ENCODE measurements at regions not wholly inside any gene's neighbourhood (a gene's known extent, or its start where the extent isn't known, plus 50 kb on each side); places are given as distances from the start of the nearest gene placed in this dataset.

- no peak for DNase-seq (ENCODE audit: low spot score)
Measured at GRCh38 chr5:142474431-142475094, 149.7 kb upstream of the SPRY4 start.

GRCh38 chr5:142473038-142473437, 148.2 kb upstream of the SPRY4 start:
- DNase-seq (ENCODE audit: low spot score): no peak

GRCh38 chr5:142472306-142472951, 147.6 kb upstream of the SPRY4 start:
- DNase-seq (ENCODE audit: low spot score): peak; percentile 53

DNA sequence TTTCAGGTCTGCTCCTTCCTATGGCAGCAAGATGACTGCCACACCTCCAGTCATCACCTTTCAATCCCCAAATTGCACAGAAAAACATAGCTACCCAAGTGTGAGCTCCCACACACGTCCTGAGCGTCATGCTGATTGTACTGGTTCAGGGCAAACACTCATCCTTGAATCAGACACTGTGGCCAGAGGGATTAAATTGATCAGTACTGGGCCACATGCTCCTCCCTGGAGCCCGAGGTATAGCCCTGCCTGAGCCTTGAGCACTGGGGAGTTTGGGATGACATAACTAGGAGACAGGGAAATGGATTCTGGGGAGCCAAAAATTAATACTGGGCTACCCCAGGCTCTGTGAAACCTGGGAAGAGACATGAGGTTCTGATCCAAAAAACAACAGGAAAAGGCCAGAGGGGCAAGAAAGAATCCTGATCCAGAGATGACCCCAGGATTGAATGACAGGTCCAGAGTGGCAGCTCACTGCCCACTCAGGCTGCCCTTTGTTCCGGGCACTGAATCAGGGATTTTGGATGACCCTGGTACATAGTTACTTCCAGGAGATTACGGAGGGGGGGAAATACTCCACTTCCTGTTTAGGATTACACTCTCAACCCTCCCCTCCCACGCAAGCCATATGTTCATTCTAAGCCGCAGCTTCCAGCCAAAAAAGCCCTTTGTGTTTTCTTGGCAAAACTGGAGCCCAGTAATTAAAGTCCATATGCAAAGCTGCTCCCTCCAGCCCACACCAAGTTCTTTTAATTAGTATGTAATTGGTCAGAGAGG, 141.6 kb upstream of the SPRY4 start:
- DNase-seq (ENCODE audit: low spot score): no peak

DNA sequence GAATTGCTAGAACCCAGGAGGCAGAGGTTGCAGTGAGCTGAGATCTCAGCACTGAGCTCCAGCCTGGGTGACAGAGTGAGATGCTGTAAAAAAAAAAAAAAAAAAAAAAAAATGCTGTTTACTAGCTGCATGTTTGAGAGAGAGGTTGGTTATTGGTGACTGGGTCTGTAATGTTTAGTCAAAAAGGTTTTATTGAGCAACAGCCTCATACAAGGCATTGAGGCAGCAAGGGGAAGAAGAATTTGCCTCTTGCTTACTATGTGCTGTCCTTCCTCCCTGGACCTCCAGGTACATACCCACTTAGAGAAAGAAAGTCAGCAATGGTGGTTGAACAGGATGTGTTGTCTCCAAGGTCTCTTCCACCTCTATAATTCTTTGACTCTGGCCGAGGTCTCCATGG, 140.7 kb upstream of the SPRY4 start:
- DNase-seq (ENCODE audit: low spot score): no peak

- DNase-seq (ENCODE audit: low spot score): no peak
Measured at GRCh38 chr5:142463904-142464303, 139.1 kb upstream of the SPRY4 start.

DNA sequence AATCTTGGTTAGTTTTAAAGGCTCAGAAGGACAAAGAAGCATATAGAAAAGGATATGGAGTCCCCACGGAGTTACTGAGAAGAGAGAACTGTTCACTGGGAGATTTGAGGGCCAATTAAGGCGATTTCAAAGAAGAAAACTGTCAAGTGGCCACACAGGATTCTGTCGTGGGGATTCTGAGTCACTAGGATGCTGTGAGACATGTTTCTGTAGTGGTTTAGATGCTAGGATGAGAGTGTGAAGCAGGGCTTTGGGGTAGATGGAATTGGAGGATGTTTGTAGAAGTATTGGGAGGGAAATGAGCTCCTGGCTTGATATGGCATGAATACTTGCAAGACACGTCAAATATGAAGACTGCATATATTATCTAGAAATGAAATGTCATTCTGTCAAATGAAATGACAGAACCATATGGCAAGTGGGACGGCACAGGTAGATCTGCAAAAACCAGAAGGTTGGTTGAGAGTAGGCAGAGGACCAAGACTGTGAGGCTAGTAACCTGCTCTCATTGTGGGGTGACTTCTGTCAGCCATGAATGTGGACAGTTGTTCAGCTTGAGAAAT, 136.3 kb upstream of the SPRY4 start:
- DNase-seq (ENCODE audit: low spot score): no peak

DNA sequence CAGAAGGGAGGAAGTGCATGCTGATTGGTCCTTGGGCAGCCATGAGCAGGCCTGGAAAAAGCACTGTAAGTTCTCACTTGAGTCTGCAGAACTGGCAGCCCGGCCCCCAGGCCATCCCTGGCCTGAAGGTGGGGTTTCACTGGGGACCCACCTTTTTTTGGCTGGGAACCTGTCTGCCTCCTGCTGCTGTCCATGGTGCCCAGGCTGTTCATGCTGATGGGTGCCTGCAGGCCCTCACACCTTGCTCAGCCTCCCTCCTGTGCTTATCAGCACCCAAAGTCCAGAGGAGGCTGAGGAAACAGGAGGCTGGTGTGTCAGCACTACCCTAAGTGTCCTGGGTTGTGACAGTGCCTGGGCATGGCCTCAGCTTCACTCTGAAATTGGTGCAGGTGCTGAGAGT, 134.4 kb upstream of the SPRY4 start:
- no peak for DNase-seq (ENCODE audit: low spot score)

DNA sequence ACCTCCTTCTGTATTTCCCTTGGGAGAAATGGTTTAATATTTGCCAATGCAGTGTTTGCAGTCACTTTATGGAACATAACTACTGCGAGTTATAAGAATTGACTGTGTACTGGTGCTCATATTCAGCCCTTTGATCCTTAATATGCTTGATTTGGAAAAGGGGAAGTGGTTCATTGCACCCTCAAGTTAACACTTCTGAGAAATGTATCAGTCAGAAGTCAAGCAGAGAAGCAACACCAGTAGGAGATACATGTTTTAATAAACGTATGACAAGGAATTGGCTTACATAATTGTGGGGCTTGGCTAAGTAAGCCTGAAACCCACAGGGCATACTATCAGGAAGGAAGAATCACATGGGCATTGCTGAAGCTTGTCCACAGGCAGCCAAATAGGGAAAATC, 131.0 kb upstream of the SPRY4 start:
- DNase-seq (ENCODE audit: low spot score): no peak

- no peak for DNase-seq (ENCODE audit: low spot score)
Measured at GRCh38 chr5:142453932-142454331, 129.1 kb upstream of the SPRY4 start.

- no peak for DNase-seq (ENCODE audit: low spot score)
Measured at GRCh38 chr5:142450419-142450818, 125.6 kb upstream of the SPRY4 start.

DNA sequence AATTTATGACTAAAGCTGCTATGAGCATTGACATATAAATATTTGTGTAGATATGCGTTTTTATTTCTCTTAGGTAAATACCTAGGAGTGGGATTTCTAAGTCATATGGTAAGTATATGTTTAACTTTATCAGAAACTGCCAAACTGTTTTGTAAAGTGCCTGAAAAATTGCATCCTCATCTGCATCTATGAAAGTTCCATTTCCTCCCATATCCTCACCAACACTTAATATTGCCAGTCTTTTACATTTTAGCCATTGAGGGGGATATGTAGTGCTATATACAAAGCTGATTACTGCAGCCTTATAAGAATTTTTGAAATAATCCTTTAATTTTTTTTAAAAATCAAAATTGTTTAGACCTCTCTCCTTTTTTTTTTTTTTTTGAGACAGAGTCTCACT, 123.1 kb upstream of the SPRY4 start:
- no peak for DNase-seq (ENCODE audit: low spot score)

DNA sequence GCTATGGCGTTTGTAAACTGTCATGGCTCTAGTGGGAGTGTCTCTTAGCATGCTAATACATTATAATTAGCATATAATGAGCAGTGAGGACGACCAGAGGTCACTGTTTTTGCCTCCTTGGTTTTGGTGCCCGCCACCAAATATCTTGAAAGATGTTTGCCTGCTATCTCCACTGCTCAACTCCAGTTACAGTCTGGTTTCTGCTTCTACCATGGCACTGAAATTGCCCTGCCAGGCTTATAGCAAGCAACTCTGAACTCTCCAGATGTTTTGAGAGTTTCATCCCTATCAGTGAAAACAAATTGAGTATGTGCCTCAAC, 122.1 kb upstream of the SPRY4 start:
- DNase-seq (ENCODE audit: low spot score): no peak

GRCh38 chr5:142446131-142446959, 121.5 kb upstream of the SPRY4 start:
- DNase-seq (ENCODE audit: low spot score): no peak

DNA sequence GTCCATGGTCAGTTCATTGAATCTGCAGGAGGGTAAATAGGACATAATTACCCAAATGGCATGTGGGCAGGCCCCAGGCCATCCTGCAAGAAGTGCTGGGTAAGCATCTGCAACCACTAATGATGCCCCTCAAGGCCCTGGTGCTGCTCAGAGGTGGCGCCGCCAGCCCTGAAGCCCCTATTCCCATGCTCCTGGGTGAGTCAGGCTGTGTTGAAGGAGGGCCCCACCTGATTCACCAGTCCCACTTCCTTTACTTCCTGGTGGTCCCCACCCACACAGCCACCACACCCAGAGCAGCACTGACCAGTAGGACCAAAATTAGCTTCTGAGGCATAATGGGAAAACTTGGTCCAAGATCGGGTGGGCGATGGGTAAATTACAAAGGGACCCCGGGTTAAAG, 120.4 kb upstream of the SPRY4 start:
- DNase-seq (ENCODE audit: low spot score): no peak

GRCh38 chr5:142441616-142442015, 116.8 kb upstream of the SPRY4 start:
- DNase-seq (ENCODE audit: low spot score): no peak

GRCh38 chr5:142439207-142439860, 114.5 kb upstream of the SPRY4 start:
- DNase-seq (ENCODE audit: low spot score): no peak

DNA sequence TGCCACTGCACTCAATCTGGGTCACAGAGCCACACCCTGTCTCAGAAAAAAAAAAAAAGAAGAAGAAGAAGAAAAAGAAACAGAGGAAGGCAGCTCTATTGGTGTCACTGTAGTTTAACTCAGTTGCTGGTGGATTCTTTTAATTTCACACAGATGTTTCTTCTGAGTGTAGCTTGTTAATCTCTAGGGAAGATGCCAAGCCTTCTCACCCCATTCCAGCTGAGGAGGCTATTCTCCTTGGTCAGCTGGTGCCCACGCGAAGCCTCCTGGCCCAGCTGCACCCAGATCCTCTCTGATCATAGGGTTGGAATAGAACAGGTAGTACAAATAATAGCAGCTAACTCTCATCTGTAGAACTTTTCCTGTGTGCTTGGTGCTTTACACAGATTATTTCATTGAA, 113.8 kb upstream of the SPRY4 start:
- no peak for DNase-seq (ENCODE audit: low spot score)

DNA sequence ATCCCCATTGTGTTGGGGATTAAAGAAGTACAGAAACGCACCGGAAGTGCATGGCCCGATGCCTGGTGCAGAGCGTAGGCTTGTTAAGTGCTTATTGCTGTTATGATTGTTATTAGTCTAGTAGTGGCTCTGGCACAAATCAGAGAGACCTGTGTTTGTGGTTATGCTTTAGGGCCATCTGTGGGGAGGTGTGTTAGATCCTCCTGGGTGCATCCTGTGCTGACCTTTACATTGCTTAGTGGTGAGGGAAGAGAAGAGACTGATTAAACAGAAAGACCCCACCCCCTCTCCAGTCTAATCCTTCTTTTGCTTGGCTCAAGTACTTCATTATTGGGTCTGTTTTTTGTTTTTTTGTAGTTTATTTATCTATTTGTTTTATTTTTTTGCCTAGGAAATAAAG, 112.7 kb upstream of the SPRY4 start:
- no peak for DNase-seq (ENCODE audit: low spot score)

DNA sequence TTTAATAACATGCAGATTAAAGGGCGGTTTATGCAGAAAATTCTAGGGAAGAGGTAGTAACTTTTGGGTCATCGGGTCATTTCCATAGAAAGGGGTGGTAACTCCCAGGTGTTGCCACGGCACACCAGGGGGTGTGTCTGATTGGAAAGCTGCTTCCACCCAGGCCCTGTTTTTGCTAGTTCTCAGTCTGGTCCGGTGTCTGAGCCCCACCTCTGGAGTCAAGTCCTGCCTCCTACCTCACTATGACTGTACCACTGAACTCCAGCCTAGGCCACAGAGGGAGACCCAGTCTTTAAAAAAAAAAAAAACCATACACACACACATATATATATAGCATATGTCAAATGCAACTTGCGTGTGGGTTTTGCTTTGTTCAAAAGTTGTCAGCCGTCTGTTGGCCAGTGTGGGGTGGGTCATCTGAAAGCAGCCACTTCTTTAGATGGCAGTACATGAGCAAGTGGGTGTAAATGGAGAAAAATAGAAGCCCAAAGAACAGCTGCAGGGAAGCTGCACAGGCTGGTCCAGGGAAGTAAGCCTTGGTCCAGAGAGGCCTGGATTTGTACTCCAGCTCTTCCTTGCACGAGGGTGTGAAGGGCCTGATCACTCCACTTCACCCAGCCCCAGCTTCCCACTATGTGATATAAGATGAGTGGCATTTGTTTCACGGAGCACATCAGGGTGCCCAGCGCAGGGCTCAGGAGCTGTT, 110.7 kb upstream of the SPRY4 start:
- DNase-seq (ENCODE audit: low spot score): no peak

DNA sequence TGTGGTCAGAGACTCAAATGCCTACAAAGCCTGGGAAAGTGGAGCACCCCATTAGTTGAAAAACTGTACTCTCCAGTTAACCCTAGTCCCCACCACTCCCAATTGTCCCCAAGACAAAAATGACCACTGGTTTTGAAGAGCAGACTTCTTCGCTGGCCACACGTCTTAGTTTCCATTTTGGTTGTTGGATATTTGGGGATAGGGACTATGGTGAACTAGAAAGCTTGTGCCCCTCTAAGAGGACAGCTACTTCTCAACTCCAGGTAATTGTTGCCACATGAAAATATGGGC, 109.4 kb upstream of the SPRY4 start:
- DNase-seq (ENCODE audit: low spot score): no peak

Measured in CD4-positive, alpha-beta T cell treated with Interleukin-15 for 4 hours (primary cell).